ENCODE measurements at regions not wholly inside any gene's neighbourhood (a gene's known extent, or its start where the extent isn't known, plus 50 kb on each side); places are given as distances from the start of the nearest gene placed in this dataset.

DNA sequence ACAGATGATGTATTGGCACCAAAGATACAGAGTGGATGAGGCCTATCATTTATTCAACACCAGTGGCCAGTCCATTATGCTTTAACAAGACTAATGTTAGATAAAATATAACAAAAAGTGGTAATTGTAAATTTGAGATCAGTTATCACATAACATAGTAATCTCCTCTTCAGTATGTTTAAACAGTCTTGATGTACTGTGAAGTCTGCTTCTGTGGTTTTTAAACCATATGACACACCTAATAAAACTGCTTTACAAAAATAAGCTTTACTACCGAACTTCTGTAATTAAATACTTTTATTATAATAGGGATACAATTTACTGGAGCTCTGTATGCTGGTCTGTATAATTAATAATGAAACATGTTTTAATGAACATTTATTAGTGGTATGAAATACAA lies 2156.1 kb upstream of the CELF4 start:
- Histone ChIP-seq H3K36me3 (ENCODE audit: control insufficient read depth, insufficient read depth, low read length) (no peaks in the 10 kb centered on the region), H3K4me3 (ENCODE audit: low read depth, low read length) (no peak overlapping the region), H3K27me3 (ENCODE audit: control insufficient read depth, insufficient read depth, low read length) (no peaks in the 10 kb centered on the region)
- no peak for DNase-seq (ENCODE audit: low read depth)
- TF ChIP-seq, protein P1, sequence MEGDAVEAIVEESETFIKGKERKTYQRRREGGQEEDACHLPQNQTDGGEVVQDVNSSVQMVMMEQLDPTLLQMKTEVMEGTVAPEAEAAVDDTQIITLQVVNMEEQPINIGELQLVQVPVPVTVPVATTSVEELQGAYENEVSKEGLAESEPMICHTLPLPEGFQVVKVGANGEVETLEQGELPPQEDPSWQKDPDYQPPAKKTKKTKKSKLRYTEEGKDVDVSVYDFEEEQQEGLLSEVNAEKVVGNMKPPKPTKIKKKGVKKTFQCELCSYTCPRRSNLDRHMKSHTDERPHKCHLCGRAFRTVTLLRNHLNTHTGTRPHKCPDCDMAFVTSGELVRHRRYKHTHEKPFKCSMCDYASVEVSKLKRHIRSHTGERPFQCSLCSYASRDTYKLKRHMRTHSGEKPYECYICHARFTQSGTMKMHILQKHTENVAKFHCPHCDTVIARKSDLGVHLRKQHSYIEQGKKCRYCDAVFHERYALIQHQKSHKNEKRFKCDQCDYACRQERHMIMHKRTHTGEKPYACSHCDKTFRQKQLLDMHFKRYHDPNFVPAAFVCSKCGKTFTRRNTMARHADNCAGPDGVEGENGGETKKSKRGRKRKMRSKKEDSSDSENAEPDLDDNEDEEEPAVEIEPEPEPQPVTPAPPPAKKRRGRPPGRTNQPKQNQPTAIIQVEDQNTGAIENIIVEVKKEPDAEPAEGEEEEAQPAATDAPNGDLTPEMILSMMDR (IDR thresholded peaks at IDR 0.05; ENCODE audit: insufficient read depth, low read length, poor library complexity, severe bottlenecking) = no peak

DNA sequence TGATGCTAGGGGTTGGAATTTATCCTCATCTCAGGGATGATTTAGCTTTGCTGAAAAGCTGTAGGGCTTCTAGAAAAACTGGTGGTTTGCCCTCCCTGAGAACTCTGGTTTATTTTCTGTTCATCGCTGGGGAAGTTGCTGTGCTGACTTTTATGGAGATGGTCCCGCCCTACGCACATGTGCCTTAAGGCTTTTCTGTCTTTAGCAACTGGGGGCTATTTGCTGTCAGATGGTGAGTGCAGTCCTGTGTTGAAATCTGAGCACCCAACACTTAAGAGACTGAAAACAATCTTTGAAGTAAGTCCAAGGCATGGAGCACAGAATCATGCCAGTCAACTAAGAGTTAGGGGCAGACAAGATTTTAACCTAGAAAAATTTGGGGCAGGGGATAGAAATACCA lies 2148.4 kb upstream of the CELF4 start:
- Histone ChIP-seq H3K4me3 (ENCODE audit: low read depth, low read length) (no peak overlapping the region), H3K27me3 (ENCODE audit: control insufficient read depth, insufficient read depth, low read length) (no peaks in the 10 kb centered on the region), H3K36me3 (ENCODE audit: control insufficient read depth, insufficient read depth, low read length) (no peaks in the 10 kb centered on the region)
- DNase-seq (ENCODE audit: low read depth) = no peak
- TF ChIP-seq, protein P1 (IDR thresholded peaks at IDR 0.05; ENCODE audit: insufficient read depth, low read length, poor library complexity, severe bottlenecking) = no peak

DNA sequence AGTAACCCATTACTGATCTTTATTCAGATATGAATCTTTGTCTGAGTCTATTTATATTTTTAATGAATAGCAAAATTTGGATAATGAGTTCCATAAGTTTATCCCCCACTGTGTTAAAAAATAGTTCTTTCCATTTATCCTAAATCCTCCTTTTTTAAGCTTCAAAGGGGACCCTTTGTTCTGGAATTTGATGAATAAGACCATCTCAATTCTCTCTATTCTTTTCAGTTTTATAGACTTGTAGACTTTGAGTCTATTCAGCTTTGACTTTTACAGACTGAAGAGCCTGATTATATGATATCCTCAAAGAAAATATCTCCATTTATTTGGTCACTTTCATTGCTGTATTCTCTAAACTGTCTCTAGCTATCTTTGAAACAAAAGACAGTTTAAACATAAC lies 2146.1 kb upstream of the CELF4 start:
- TF ChIP-seq, protein P1 (IDR thresholded peaks at IDR 0.05; ENCODE audit: insufficient read depth, low read length, poor library complexity, severe bottlenecking) = no peak
- H3K36me3 ChIP-seq (ENCODE audit: control insufficient read depth, insufficient read depth, low read length) = no peaks in the 10 kb centered on the region
- H3K27me3 ChIP-seq (ENCODE audit: control insufficient read depth, insufficient read depth, low read length) = no peaks in the 10 kb centered on the region
- H3K4me3 ChIP-seq (ENCODE audit: low read depth, low read length) = no peak overlapping the region
- DNase-seq (ENCODE audit: low read depth) = no peak

DNA sequence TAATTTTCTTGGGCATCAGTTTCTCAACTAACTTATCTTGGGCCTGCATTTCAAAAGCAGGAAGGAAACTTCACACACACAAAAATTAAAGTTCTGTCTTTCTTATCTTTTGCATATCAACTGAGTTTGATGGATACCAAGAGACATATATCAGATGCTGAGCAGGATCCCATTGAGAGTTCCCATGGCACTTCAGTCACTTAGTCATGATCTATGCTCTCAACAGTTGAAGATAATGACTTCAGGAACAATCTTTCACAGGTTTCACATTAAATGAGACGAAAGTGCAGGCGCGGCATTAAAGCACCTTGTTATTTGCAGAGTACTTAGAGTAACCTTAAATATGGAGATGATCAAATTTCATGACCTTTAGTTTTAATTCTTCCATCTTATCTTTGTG lies 2139.8 kb upstream of the CELF4 start:
- no peak overlapping the region for H3K4me3 ChIP-seq (ENCODE audit: low read depth, low read length)
- DNase-seq (ENCODE audit: low read depth) = no peak
- H3K36me3 ChIP-seq (ENCODE audit: control insufficient read depth, insufficient read depth, low read length) = no peaks in the 10 kb centered on the region
- H3K27me3 ChIP-seq (ENCODE audit: control insufficient read depth, insufficient read depth, low read length) = no peaks in the 10 kb centered on the region
- TF ChIP-seq, protein P1 (IDR thresholded peaks at IDR 0.05; ENCODE audit: insufficient read depth, low read length, poor library complexity, severe bottlenecking) = no peak

DNA sequence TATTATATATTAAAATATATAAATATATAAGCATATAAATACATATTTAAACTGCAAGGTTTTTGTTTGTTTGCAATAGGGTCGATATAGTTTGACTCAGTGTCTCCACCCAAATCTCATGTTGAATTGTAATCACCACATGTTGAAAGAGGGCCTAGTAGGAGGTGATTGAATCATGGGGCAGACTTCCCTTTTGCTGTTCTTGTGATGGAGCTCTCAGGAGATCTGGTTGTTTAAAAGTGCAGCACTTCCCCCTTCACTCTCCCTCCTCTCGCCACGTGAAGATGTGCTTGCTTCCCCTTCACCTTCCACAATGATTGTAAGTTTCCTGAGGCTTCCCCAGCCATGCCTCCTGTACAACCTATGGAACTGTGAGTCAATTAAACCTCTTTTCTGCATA lies 2137.3 kb upstream of the CELF4 start:
- H3K4me3 ChIP-seq (ENCODE audit: low read depth, low read length) = no peak overlapping the region
- no peaks in the 10 kb centered on the region for H3K27me3 ChIP-seq (ENCODE audit: control insufficient read depth, insufficient read depth, low read length)
- TF ChIP-seq, protein P1 (IDR thresholded peaks at IDR 0.05; ENCODE audit: insufficient read depth, low read length, poor library complexity, severe bottlenecking) = no peak
- no peaks in the 10 kb centered on the region for H3K36me3 ChIP-seq (ENCODE audit: control insufficient read depth, insufficient read depth, low read length)
- no peak for DNase-seq (ENCODE audit: low read depth)

DNA sequence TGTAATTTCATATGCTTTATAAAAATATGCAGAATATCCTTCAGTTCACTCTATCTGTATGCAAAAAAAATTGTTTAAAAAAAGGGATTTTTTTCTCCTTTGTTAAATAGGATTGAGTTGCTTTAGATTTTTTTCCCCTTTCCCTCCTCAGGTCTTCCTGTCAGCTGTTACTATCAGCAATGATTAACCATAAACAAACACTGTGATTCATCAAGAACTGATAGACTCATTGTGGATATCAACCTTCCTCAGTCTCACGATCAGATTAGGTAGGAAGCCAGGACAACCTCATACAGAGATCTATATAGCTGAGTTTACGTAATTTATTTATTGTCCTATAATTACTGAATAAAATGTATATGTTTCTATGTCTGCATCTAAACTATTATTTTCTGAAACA lies 2136.2 kb upstream of the CELF4 start:
- TF ChIP-seq, protein P1 (IDR thresholded peaks at IDR 0.05; ENCODE audit: insufficient read depth, low read length, poor library complexity, severe bottlenecking) = no peak
- DNase-seq (ENCODE audit: low read depth) = peak; percentile 48
- Histone ChIP-seq H3K36me3 (ENCODE audit: control insufficient read depth, insufficient read depth, low read length) (no peaks in the 10 kb centered on the region), H3K4me3 (ENCODE audit: low read depth, low read length) (no peak overlapping the region), H3K27me3 (ENCODE audit: control insufficient read depth, insufficient read depth, low read length) (no peaks in the 10 kb centered on the region)

Measured in kidney epithelial cell (primary cell).